ENCODE measurements at regions not wholly inside any gene's neighbourhood (a gene's known extent, or its start where the extent isn't known, plus 50 kb on each side); places are given as distances from the start of the nearest gene placed in this dataset.
"Not testable (repeated sequence)": the region's sequence is repeated elsewhere in the genome, so short reads cannot be mapped to it uniquely, and the experiment has no call there.

DNA sequence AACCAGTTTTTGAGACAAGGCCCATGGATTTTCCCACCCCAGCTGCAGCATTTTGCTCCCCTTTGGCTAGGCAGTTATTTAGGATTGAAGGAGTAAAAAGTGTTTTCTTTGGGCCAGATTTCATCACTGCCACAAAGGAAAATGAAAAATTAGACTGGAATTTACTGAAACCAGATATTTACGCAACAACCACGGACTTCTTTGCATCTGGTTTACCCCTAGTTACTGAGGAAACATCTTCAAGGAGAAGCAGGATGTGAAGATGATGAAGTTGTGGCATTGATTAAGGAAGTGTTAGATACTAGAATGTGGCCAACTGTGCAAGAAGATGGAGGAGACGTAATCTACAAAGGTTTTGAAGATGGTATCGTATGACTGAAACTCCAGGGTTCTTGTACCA lies 165.2 kb upstream of the MYRIP start:
- no peaks in the 10 kb centered on the region for H3K4me1 Mint-ChIP-seq
- 77% methylated on average over 4 of the region's 4 CpGs for WGBS (ENCODE audit: insufficient coverage)
- no peaks in the 10 kb centered on the region for H3K9me3 ChIP-seq (ENCODE audit: control insufficient read depth, insufficient read depth, low read length)
- intact Hi-C loops (cut with micrococcal nuclease), result no loop called here
- no peak overlapping the region for H3K27ac ChIP-seq (ENCODE audit: low read length)
- no peak overlapping the region for H3K4me3 ChIP-seq (ENCODE audit: low read length)
- peaks cover 0 to 2% of the 10 kb centered on the region in 2 donors for H3K9me3 Mint-ChIP-seq
- H3K4me1 ChIP-seq (ENCODE audit: control insufficient read depth, insufficient read depth, low read length), result no peaks in the 10 kb centered on the region
- no peaks in the 10 kb centered on the region for H3K27me3 ChIP-seq (ENCODE audit: control insufficient read depth, insufficient read depth, low read length)
- no peaks in the 10 kb centered on the region for H3K36me3 ChIP-seq (ENCODE audit: control insufficient read depth, insufficient read depth, low read length)
- H3K36me3 Mint-ChIP-seq, result no peaks in the 10 kb centered on the region
- no peak overlapping the region for H3K4me3 Mint-ChIP-seq
- TF ChIP-seq, protein P1, sequence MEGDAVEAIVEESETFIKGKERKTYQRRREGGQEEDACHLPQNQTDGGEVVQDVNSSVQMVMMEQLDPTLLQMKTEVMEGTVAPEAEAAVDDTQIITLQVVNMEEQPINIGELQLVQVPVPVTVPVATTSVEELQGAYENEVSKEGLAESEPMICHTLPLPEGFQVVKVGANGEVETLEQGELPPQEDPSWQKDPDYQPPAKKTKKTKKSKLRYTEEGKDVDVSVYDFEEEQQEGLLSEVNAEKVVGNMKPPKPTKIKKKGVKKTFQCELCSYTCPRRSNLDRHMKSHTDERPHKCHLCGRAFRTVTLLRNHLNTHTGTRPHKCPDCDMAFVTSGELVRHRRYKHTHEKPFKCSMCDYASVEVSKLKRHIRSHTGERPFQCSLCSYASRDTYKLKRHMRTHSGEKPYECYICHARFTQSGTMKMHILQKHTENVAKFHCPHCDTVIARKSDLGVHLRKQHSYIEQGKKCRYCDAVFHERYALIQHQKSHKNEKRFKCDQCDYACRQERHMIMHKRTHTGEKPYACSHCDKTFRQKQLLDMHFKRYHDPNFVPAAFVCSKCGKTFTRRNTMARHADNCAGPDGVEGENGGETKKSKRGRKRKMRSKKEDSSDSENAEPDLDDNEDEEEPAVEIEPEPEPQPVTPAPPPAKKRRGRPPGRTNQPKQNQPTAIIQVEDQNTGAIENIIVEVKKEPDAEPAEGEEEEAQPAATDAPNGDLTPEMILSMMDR (IDR thresholded peaks at IDR 0.05), result no peak
- DNase-seq (no peak), ATAC-seq (no peak)
- H3K27ac Mint-ChIP-seq, result no peak overlapping the region
- no peaks in the 10 kb centered on the region for H3K27me3 Mint-ChIP-seq (ENCODE audit: low read depth in 2 of 2)

DNA sequence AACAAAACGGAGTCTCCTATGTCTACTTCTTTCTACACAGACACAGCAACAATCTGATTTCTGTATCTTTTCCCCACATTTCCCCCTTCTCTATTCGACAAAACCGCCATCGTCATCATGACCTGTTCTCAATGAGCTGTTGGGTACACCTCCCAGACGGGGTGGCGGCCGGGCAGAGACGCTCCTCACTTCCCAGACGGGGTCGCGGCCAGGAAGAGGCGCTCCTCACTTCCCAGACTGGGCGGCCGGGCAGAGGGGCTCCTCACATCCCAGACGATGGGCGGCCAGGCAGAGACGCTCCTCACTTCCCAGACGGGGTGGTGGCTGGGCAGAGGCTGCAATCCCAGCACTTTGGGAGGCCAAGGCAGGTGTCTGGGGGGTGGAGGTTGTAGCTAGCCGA lies 158.2 kb upstream of the MYRIP start:
- H3K4me1 ChIP-seq (ENCODE audit: control insufficient read depth, insufficient read depth, low read length); H3K27ac ChIP-seq (ENCODE audit: low read length); H3K36me3 Mint-ChIP-seq; H3K4me1 Mint-ChIP-seq; H3K27ac Mint-ChIP-seq; ATAC-seq; H3K9me3 ChIP-seq (ENCODE audit: control insufficient read depth, insufficient read depth, low read length); H3K27me3 ChIP-seq (ENCODE audit: control insufficient read depth, insufficient read depth, low read length); H3K36me3 ChIP-seq (ENCODE audit: control insufficient read depth, insufficient read depth, low read length); H3K4me3 ChIP-seq (ENCODE audit: low read length); intact Hi-C loops (cut with micrococcal nuclease); H3K9me3 Mint-ChIP-seq; H3K4me3 Mint-ChIP-seq; H3K27me3 Mint-ChIP-seq (ENCODE audit: low read depth in 2 of 2); DNase-seq: not testable (repeated sequence)
- whole genome bisulfite sequencing (ENCODE audit: insufficient coverage), result 98% methylated on average over 11 of the region's 19 CpGs

DNA sequence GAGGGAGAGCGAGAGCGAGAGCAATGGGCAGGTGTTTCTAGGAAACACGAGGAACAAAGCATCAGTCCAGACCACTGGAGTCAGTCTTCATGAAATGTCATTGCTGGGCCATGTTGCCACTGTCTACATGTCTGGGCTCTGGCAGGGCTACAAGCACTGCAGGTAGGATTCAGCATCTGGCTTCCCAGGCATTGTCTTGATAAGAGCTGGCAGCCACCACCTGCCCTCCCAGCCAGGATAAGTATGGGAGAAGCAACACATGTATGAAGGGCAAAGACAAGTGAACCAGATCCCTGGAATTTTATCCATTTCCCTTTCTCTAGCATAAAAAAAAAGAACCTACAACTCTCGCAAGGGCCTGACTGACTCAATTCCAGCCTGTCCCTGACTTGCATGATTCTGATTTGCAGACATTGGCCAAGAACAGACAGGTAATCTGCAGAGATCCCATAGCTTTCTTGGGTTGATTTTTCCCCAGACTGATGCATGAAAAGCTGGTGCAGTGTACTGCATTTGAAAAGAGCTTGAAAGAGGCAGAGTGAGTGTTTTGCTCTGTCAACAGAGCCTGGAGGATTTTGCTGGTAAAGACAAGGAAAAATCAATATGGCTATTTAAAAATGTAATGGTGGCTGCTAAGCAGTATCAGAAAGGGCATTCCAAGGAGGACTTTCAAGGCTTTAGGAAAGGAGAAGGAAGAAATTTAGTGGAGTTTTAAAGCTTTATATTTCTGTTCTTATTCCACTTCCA lies 157.2 kb upstream of the MYRIP start:
- H3K27me3 ChIP-seq (ENCODE audit: control insufficient read depth, insufficient read depth, low read length), result no peaks in the 10 kb centered on the region
- no peak overlapping the region for H3K4me3 ChIP-seq (ENCODE audit: low read length)
- Mint-ChIP-seq H3K27me3 (ENCODE audit: low read depth in 2 of 2) (peaks cover 0 to 4% of the 10 kb centered on the region in 2 donors), H3K27ac (no peak overlapping the region), H3K4me1 (no peaks in the 10 kb centered on the region), H3K4me3 (no peak overlapping the region), H3K9me3 (no peaks in the 10 kb centered on the region), H3K36me3 (no peaks in the 10 kb centered on the region)
- no peak overlapping the region for H3K27ac ChIP-seq (ENCODE audit: low read length)
- ATAC-seq, result no peak
- no peak for DNase-seq
- no peaks in the 10 kb centered on the region for H3K4me1 ChIP-seq (ENCODE audit: control insufficient read depth, insufficient read depth, low read length)
- no peaks in the 10 kb centered on the region for H3K9me3 ChIP-seq (ENCODE audit: control insufficient read depth, insufficient read depth, low read length)
- 92% methylated on average over 4 of the region's 4 CpGs for WGBS (ENCODE audit: insufficient coverage)
- no peaks in the 10 kb centered on the region for H3K36me3 ChIP-seq (ENCODE audit: control insufficient read depth, insufficient read depth, low read length)
- TF ChIP-seq, protein P1 (IDR thresholded peaks at IDR 0.05), result no peak
- intact Hi-C loops (cut with micrococcal nuclease), result no loop called here

DNA sequence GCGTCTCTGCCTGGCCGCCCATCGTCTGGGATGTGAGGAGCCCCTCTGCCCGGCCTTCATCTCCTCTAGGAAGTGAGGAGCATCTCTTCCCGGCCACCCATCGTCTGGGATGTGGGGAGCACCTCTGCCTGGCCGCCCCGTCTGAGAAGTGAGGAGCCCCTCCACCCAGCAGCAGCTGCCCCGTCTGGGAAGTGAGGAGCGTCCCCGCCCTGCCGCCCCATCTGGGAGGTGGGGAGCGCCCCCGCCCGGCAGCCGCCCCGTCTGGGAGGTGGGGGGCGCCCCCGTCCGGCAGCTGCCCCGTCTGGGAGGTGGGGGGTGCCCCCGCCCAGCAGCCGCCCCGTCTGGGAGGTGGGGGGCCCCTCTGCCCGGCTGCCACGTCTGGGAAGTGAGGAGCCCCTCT lies 153.7 kb upstream of the MYRIP start:
- H3K27ac ChIP-seq (ENCODE audit: low read length); DNase-seq; H3K36me3 ChIP-seq (ENCODE audit: control insufficient read depth, insufficient read depth, low read length); H3K9me3 ChIP-seq (ENCODE audit: control insufficient read depth, insufficient read depth, low read length); H3K27me3 Mint-ChIP-seq (ENCODE audit: low read depth in 2 of 2); intact Hi-C loops (cut with micrococcal nuclease); H3K27ac Mint-ChIP-seq; H3K4me1 ChIP-seq (ENCODE audit: control insufficient read depth, insufficient read depth, low read length); H3K4me3 Mint-ChIP-seq; H3K27me3 ChIP-seq (ENCODE audit: control insufficient read depth, insufficient read depth, low read length); H3K4me3 ChIP-seq (ENCODE audit: low read length); H3K36me3 Mint-ChIP-seq; ATAC-seq; H3K4me1 Mint-ChIP-seq; H3K9me3 Mint-ChIP-seq: not testable (repeated sequence)
- 90% methylated on average over 26 of the region's 26 CpGs for WGBS (ENCODE audit: insufficient coverage)

All from natural killer cell (primary cell).